BJ (cell line): ENCODE measurements at regions not wholly inside any gene's neighbourhood (a gene's known extent, or its start where the extent isn't known, plus 50 kb on each side); places are given as distances from the start of the nearest gene placed in this dataset.
"Not testable (repeated sequence)": the region's sequence is repeated elsewhere in the genome, so short reads cannot be mapped to it uniquely, and the experiment has no call there.

ENCODE experiments used
- CTCF ChIA-PET: fragments of 350-600 bp; formaldehyde crosslinking; extraction: SDS; loops from one replicate; lab custom pipeline; 2021; ENCODE audit warnings: antibody characterized with exemption, inconsistent platforms; lab: Yijun Ruan, JAX
- POLR2A ChIA-PET: fragments of 300-600 bp; sonication (Branson Sonifier 250); formaldehyde crosslinking; extraction: SDS; loops from one replicate; lab custom pipeline; 2021; ENCODE audit warnings: antibody characterized with exemption; lab: Charles Lee
- DNase-seq: peaks from one replicate; pipeline ENCODE4 v3.0.0-alpha.2; 2011; ENCODE audit warnings: low read depth
- H3K27me3 ChIP-seq: 2 replicates; pipeline ENCODE4 v1.6.0; 2011; ENCODE audit warnings: low read length; ENCODE audit not compliant: control insufficient read depth, insufficient read depth
- H3K36me3 ChIP-seq: 2 replicates; pipeline ENCODE4 v1.5.1; 2011; ENCODE audit warnings: low read length; ENCODE audit not compliant: control insufficient read depth, insufficient read depth
- H3K4me3 ChIP-seq: 2 replicates; pipeline ENCODE4 v1.5.1; 2011; ENCODE audit warnings: low read depth, mild to moderate bottlenecking, control low read depth, low read length
- TF ChIP-seq, protein P1 (sequence below): IDR thresholded peaks from 2 replicates; pipeline ENCODE4 v1.5.1; 2011; ENCODE audit warnings: low read depth, mild to moderate bottlenecking, control low read depth, inconsistent platforms, low read length, moderate library complexity; ENCODE audit not compliant: insufficient read depth

DNA sequence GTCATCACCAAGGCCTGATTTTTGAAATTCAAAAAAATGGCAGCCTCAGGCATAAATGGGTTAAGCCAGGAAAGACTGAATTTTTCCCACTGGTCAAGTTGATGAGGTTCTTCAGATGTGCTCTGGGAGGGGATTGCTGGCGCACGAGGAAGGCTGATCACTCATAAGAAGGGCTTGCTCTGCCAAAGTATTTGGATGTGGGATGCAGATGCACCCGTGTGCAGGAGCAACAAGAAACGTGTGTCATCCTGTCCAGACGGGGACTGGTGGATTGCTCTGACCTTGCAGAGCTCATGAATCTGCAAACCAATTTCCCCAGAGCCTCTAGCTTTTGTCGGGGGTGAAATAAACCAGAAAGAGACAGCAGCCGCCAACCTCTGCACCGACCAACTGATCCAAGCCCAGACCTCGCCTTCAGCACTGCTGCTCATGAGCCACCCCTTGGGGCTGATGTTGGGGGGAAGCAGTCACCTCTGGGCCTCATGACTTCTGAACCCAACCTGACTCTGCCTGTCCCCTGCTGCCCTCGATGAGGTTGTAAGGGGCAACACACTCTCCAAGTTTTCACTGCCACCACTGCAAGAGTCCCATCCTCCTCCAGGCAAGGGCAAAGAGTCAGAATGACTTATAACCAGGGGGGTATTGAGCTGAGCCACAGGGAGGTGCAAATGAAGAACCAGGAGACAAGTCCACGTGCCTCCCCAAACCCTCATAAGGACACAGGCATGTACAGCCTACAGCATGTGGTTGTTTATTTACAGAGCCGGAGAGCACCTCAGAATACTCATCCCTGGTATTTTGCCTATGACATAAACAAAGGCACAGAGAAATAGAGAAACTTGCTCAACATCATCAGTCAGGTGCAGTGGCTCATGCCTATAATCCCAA is 452.0 kb downstream of the SOX9 start:
- DNase-seq, result no peak
- ChIA-PET CTCF (interaction anchor here (9.2 kb wide), 1 partner anchor 14 kb away, joined by 47 read pairs; no protein-coding TSS in a partner anchor), POLR2A (no interaction called here)
- TF ChIP-seq, protein P1, sequence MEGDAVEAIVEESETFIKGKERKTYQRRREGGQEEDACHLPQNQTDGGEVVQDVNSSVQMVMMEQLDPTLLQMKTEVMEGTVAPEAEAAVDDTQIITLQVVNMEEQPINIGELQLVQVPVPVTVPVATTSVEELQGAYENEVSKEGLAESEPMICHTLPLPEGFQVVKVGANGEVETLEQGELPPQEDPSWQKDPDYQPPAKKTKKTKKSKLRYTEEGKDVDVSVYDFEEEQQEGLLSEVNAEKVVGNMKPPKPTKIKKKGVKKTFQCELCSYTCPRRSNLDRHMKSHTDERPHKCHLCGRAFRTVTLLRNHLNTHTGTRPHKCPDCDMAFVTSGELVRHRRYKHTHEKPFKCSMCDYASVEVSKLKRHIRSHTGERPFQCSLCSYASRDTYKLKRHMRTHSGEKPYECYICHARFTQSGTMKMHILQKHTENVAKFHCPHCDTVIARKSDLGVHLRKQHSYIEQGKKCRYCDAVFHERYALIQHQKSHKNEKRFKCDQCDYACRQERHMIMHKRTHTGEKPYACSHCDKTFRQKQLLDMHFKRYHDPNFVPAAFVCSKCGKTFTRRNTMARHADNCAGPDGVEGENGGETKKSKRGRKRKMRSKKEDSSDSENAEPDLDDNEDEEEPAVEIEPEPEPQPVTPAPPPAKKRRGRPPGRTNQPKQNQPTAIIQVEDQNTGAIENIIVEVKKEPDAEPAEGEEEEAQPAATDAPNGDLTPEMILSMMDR, result no peak
- Histone ChIP-seq H3K27me3 (no peaks in the 10 kb centered on the region), H3K4me3 (no peak overlapping the region), H3K36me3 (no peaks in the 10 kb centered on the region)

DNA sequence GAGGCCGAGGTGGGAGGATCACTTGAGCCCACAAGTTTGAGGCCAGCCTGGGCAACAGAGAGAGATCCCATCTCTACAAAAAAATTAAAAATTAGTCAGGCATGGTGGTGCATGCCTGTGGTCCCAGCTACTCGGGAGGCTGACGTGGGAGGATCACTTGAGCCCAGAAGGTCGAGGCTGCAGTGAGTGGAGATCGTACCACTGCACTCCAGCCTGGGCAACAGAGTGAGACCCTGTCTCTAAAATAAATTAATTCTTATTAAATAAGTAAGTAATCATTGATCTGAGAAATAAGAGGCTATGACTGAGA is 452.6 kb downstream of the SOX9 start:
- DNase-seq, H3K36me3 ChIP-seq, H3K4me3 ChIP-seq, POLR2A ChIA-PET, H3K27me3 ChIP-seq: not testable (repeated sequence)
- CTCF ChIA-PET, result interaction anchor here (9.2 kb wide), 1 partner anchor 15 kb away, joined by 47 read pairs; no protein-coding TSS in a partner anchor

GRCh38 chr17:72574675-72575510 is 454.1 kb downstream of the SOX9 start:
- ChIA-PET POLR2A (no interaction called here), CTCF (interaction anchor here (0.6 to 9.2 kb wide), 3 partner anchors 10 to 16 kb away, joined by 3 to 47 read pairs (median 4); no protein-coding TSS in a partner anchor)
- no peak for DNase-seq
- Histone ChIP-seq H3K27me3 (no peaks in the 10 kb centered on the region), H3K4me3 (no peak overlapping the region), H3K36me3 (no peaks in the 10 kb centered on the region)
- TF ChIP-seq, protein P1, result no peak

- ChIA-PET CTCF (interaction anchor here (9.2 kb wide), 1 partner anchor 17 kb away, joined by 47 read pairs; no protein-coding TSS in a partner anchor), POLR2A (no interaction called here)
- Histone ChIP-seq H3K4me3 (no peak overlapping the region), H3K36me3 (no peaks in the 10 kb centered on the region), H3K27me3 (no peaks in the 10 kb centered on the region)
- no peak for DNase-seq
- TF ChIP-seq, protein P1, result no peak
Measured at GRCh38 chr17:72575542-72576233, 454.9 kb downstream of the SOX9 start.

GRCh38 chr17:72576289-72576759 is 455.5 kb downstream of the SOX9 start:
- H3K36me3 ChIP-seq, result no peaks in the 10 kb centered on the region
- no peak overlapping the region for H3K4me3 ChIP-seq
- no peaks in the 10 kb centered on the region for H3K27me3 ChIP-seq
- no peak for DNase-seq
- ChIA-PET CTCF (no interaction called here), POLR2A (no interaction called here)
- TF ChIP-seq, protein P1, result no peak
